Osteoblast (primary cell): ENCODE measurements at regions not wholly inside any gene's neighbourhood (a gene's known extent, or its start where the extent isn't known, plus 50 kb on each side); places are given as distances from the start of the nearest gene placed in this dataset.

Source experiments
- DNase-seq: peaks from one replicate; pipeline ENCODE4 v3.0.0; 2011; ENCODE audit warnings: low spot score, mixed read lengths; ENCODE audit not compliant: insufficient read length; ENCODE audit errors: missing footprints
- H2AFZ ChIP-seq: 2 replicates; pipeline ENCODE4 v1.6.0; 2011; ENCODE audit warnings: mild to moderate bottlenecking, low read length
- H3K27ac ChIP-seq: 2 replicates; pipeline ENCODE4 v1.5.1; 2011; ENCODE audit warnings: mild to moderate bottlenecking, low read depth, low read length, moderate library complexity
- H3K27me3 ChIP-seq: 2 replicates; pipeline ENCODE4 v1.6.0; 2012; ENCODE audit warnings: mild to moderate bottlenecking, control low read depth, inconsistent platforms, low read length, moderate library complexity; ENCODE audit not compliant: insufficient read depth
- H3K36me3 ChIP-seq: 2 replicates; pipeline ENCODE4 v1.5.1; 2011; ENCODE audit warnings: mild to moderate bottlenecking, low read length, control low read depth, moderate library complexity; ENCODE audit not compliant: insufficient read depth
- H3K4me1 ChIP-seq: 2 replicates; pipeline ENCODE4 v1.5.1; 2011; ENCODE audit warnings: mild to moderate bottlenecking, low read length, control low read depth, moderate library complexity; ENCODE audit not compliant: insufficient read depth
- H3K4me2 ChIP-seq: 2 replicates; pipeline ENCODE4 v1.6.0; 2011; ENCODE audit warnings: mild to moderate bottlenecking, low read length; ENCODE audit not compliant: insufficient read depth
- H3K4me3 ChIP-seq: fragments of 200-600 bp; sonication (generic); 3 replicates; pipeline ENCODE4 v1.5.1; 2012; ENCODE audit warnings: mild to moderate bottlenecking, low read length, inconsistent platforms; ENCODE audit not compliant: insufficient read depth
- H3K79me2 ChIP-seq: 2 replicates; pipeline ENCODE4 v1.6.0; 2012; ENCODE audit warnings: mild to moderate bottlenecking, low read length, control low read depth, inconsistent platforms; ENCODE audit not compliant: insufficient read depth
- H3K9me3 ChIP-seq: 2 replicates; pipeline ENCODE4 v1.5.1; 2011; ENCODE audit warnings: low read depth, low read length, control low read depth
- H4K20me1 ChIP-seq: 2 replicates; pipeline ENCODE4 v1.6.0; 2012; ENCODE audit warnings: mild to moderate bottlenecking, low read length, control low read depth; ENCODE audit not compliant: insufficient read depth
- CTCF ChIP-seq: IDR thresholded peaks from 2 replicates; pipeline ENCODE4 v1.5.1; 2011; ENCODE audit warnings: mild to moderate bottlenecking, low read depth, low read length, moderate library complexity; ENCODE audit errors: extremely low read depth

GRCh38 chr1:232899839-232900238 is 50.6 kb upstream of the NTPCR start:
- Histone ChIP-seq H3K27me3 (peaks cover 12% of the 10 kb centered on the region), H2AFZ (no peak overlapping the region), H3K4me1 (no peaks in the 10 kb centered on the region), H4K20me1 (no peaks in the 10 kb centered on the region), H3K79me2 (no peaks in the 10 kb centered on the region), H3K27ac (no peak overlapping the region), H3K36me3 (no peaks in the 10 kb centered on the region), H3K9me3 (no peaks in the 10 kb centered on the region), H3K4me3 (no peak overlapping the region), H3K4me2 (no peak overlapping the region)
- no peak for DNase-seq
- no peak for TF ChIP-seq CTCF
